Vagina (tissue), 2 donors: ENCODE measurements at regions not wholly inside any gene's neighbourhood (a gene's known extent, or its start where the extent isn't known, plus 50 kb on each side); places are given as distances from the start of the nearest gene placed in this dataset.
"Not testable (repeated sequence)": the region's sequence is repeated elsewhere in the genome, so short reads cannot be mapped to it uniquely, and the experiment has no call there.

Experiments used
- DNase-seq, 2 donors: peaks; one replicate each; pipeline ENCODE4 v3.0.0-alpha.2; 2017; ENCODE audit errors: extremely low spot score in 2 of 2
- H3K27ac ChIP-seq: fragments of 200-600 bp; sonication (generic); one replicate; pipeline ENCODE4 v1.5.1; 2019
- H3K27me3 ChIP-seq: fragments of 200-600 bp; sonication (generic); one replicate; pipeline ENCODE4 v1.5.1; 2019
- H3K36me3 ChIP-seq, 2 donors: fragments of 200-600 bp; sonication (generic); one replicate each; pipeline ENCODE4 v1.5.1; 2017 to 2019
- H3K4me1 ChIP-seq: fragments of 200-600 bp; sonication (generic); one replicate; pipeline ENCODE4 v1.5.1; 2019
- H3K4me3 ChIP-seq, 2 donors: fragments of 200-600 bp; sonication (generic); 1 replicate in 1 of 2; 2 replicates in 1 of 2; pipeline ENCODE4 v1.5.1; 2016 to 2019
- H3K9me3 ChIP-seq: fragments of 200-600 bp; sonication (generic); one replicate; pipeline ENCODE4 v1.5.1; 2019
- CTCF ChIP-seq, 3 experiments: fragments of 450-650 bp in 2 of 3; fragments of 200-600 bp in 1 of 3; sonication (generic) in 1 of 3; IDR thresholded peaks; one replicate each; pipeline ENCODE4 v1.5.1; 2017 to 2019; ENCODE audit warnings: antibody characterized with exemption in 3 of 3, mild to moderate bottlenecking in 2 of 3, moderate library complexity in 2 of 3
- POLR2A ChIP-seq, 2 donors: fragments of 450-650 bp; IDR thresholded peaks; one replicate each; pipeline ENCODE4 v1.6.1; 2017; ENCODE audit warnings: antibody characterized with exemption in 2 of 2, mild to moderate bottlenecking in 2 of 2, moderate library complexity in 2 of 2
- POLR2AphosphoS5 ChIP-seq, 2 donors: sonication (generic); formaldehyde crosslinking; IDR thresholded peaks; one replicate each; pipeline ENCODE4 v1.9.0; 2017; ENCODE audit warnings: antibody characterized with exemption in 2 of 2, mild to moderate bottlenecking in 2 of 2, low read depth in 1 of 2; ENCODE audit not compliant: insufficient read depth in 1 of 2
- intact Hi-C: fragments of 100-400 bp; cut with DNase I; formaldehyde crosslinking; loops from one replicate; pipeline ENCODE4 v1.15.1; 2023

- intact Hi-C loops = no loop called here
- no peaks in the 10 kb centered on the region for H3K9me3 ChIP-seq
- DNase-seq = no peak
- no peaks in the 10 kb centered on the region for H3K4me1 ChIP-seq
- H3K27ac ChIP-seq = no peak overlapping the region
- no peaks in the 10 kb centered on the region for H3K36me3 ChIP-seq
- TF ChIP-seq CTCF (IDR thresholded peaks at IDR 0.05) (no peak), POLR2A (IDR thresholded peaks at IDR 0.05) (no peak), POLR2AphosphoS5 (IDR thresholded peaks at IDR 0.05; ENCODE audit: insufficient read depth in 1 of 2, low read depth in 1 of 2) (no peak)
- no peaks in the 10 kb centered on the region for H3K27me3 ChIP-seq
- H3K4me3 ChIP-seq = no peak overlapping the region
Observed at GRCh38 chr2:35447821-35448220, 907.8 kb upstream of the CRIM1 start.

- no peak overlapping the region for H3K27ac ChIP-seq
- intact Hi-C loops = no loop called here
- H3K27me3 ChIP-seq = no peaks in the 10 kb centered on the region
- H3K4me1 ChIP-seq = no peaks in the 10 kb centered on the region
- DNase-seq = no peak
- no peaks in the 10 kb centered on the region for H3K9me3 ChIP-seq
- no peak overlapping the region for H3K4me3 ChIP-seq
- TF ChIP-seq POLR2A (IDR thresholded peaks at IDR 0.05) (no peak), CTCF (IDR thresholded peaks at IDR 0.05) (no peak), POLR2AphosphoS5 (IDR thresholded peaks at IDR 0.05; ENCODE audit: insufficient read depth in 1 of 2, low read depth in 1 of 2) (no peak)
- no peaks in the 10 kb centered on the region for H3K36me3 ChIP-seq
Observed at GRCh38 chr2:35447215-35447614, 908.4 kb upstream of the CRIM1 start.

- H3K27ac ChIP-seq = no peak overlapping the region
- no peaks in the 10 kb centered on the region for H3K36me3 ChIP-seq
- no peaks in the 10 kb centered on the region for H3K9me3 ChIP-seq
- DNase-seq = no peak
- H3K27me3 ChIP-seq = no peaks in the 10 kb centered on the region
- H3K4me3 ChIP-seq = no peak overlapping the region
- intact Hi-C loops = no loop called here
- TF ChIP-seq POLR2A (IDR thresholded peaks at IDR 0.05) (no peak), CTCF (IDR thresholded peaks at IDR 0.05) (no peak), POLR2AphosphoS5 (IDR thresholded peaks at IDR 0.05; ENCODE audit: insufficient read depth in 1 of 2, low read depth in 1 of 2) (no peak)
- no peaks in the 10 kb centered on the region for H3K4me1 ChIP-seq
Observed at GRCh38 chr2:35443087-35443486, 912.5 kb upstream of the CRIM1 start.

- DNase-seq, H3K27me3 ChIP-seq, H3K4me1 ChIP-seq, H3K27ac ChIP-seq, H3K9me3 ChIP-seq, H3K4me3 ChIP-seq, intact Hi-C loops, H3K36me3 ChIP-seq: not testable (repeated sequence)
Observed at GRCh38 chr2:35441575-35441974, 914.0 kb upstream of the CRIM1 start.

- DNase-seq, H3K27ac ChIP-seq, H3K4me3 ChIP-seq, H3K36me3 ChIP-seq, H3K4me1 ChIP-seq, H3K9me3 ChIP-seq, intact Hi-C loops, H3K27me3 ChIP-seq: not testable (repeated sequence)
Observed at GRCh38 chr2:35440308-35440707, 915.3 kb upstream of the CRIM1 start.

- DNase-seq, intact Hi-C loops, H3K27me3 ChIP-seq, H3K9me3 ChIP-seq, H3K4me3 ChIP-seq, H3K27ac ChIP-seq, H3K4me1 ChIP-seq, H3K36me3 ChIP-seq: not testable (repeated sequence)
Observed at GRCh38 chr2:35436893-35437292, 918.7 kb upstream of the CRIM1 start.

- intact Hi-C loops = no loop called here
- no peaks in the 10 kb centered on the region for H3K27me3 ChIP-seq
- H3K9me3 ChIP-seq = no peaks in the 10 kb centered on the region
- TF ChIP-seq POLR2AphosphoS5 (IDR thresholded peaks at IDR 0.05; ENCODE audit: insufficient read depth in 1 of 2, low read depth in 1 of 2) (no peak), CTCF (IDR thresholded peaks at IDR 0.05) (no peak), POLR2A (IDR thresholded peaks at IDR 0.05) (no peak)
- no peak overlapping the region for H3K27ac ChIP-seq
- H3K4me3 ChIP-seq = no peak overlapping the region
- H3K36me3 ChIP-seq = no peaks in the 10 kb centered on the region
- DNase-seq = no peak
- H3K4me1 ChIP-seq = no peaks in the 10 kb centered on the region
Observed at GRCh38 chr2:35428548-35428947, 927.0 kb upstream of the CRIM1 start.
